K562 (cell line): ENCODE measurements at regions not wholly inside any gene's neighbourhood (a gene's known extent, or its start where the extent isn't known, plus 50 kb on each side); places are given as distances from the start of the nearest gene placed in this dataset.
A peak's percentile ranks its signal among the peaks of the same experiment; 100 is the strongest.

Source experiments
- ATAC-seq: fragments of 200-7000 bp; cut with Tn5 transposase; 3 replicates; pipeline ENCODE4 v1.9.1; 2020; ENCODE audit warnings: moderate library complexity
- BruUV-seq: library from RNA; stranded (reverse); fragments of 400-500 nt; replicated peaks from 2 replicates; lab custom pipeline; 2021; lab: Mats Ljungman, UMichigan
- CTCF ChIA-PET: fragments of 300-600 bp; formaldehyde crosslinking; extraction: SDS; loops from one replicate; lab custom pipeline; 2021; ENCODE audit warnings: low intra/inter-chr PET ratio; lab: Yijun Ruan, JAX
- POLR2A ChIA-PET: fragments of 300-600, 350-650 bp; sonication (Branson Sonifier 250); formaldehyde crosslinking; extraction: SDS; loops from one replicate; lab custom pipeline; 2021; ENCODE audit warnings: antibody characterized with exemption, inconsistent platforms; lab: Yijun Ruan, JAX
- DNase-seq, 4 experiments: peaks; one replicate each; pipeline versions ENCODE4 v3.0.0 to v3.0.0-alpha.2; 2011 to 2018; ENCODE audit warnings: low spot score in 3 of 4, mixed read lengths in 3 of 4; ENCODE audit errors: extremely low read depth in 1 of 4
- FAIRE-seq: peaks from 2 replicates; lab custom pipeline; 2011; peaks lifted over from hg19 to GRCh38; lab: Jason Lieb, UNC
- H2AFZ ChIP-seq: 2 replicates; pipeline ENCODE4 v1.6.0; 2011; ENCODE audit warnings: low read depth, low read length, control low read depth, inconsistent platforms
- H3K27ac ChIP-seq: fragments of 200-600 bp; 3 replicates; pipeline ENCODE4 v1.8.0; 2011; ENCODE audit warnings: low read depth, mild to moderate bottlenecking, control low read depth, inconsistent platforms, low read length, moderate library complexity, mixed read lengths; ENCODE audit errors: extremely low read depth
- H3K27me3 ChIP-seq, 2 experiments: fragments of 300-600 bp in 1 of 2; 2 replicates in 1 of 2; 3 replicates in 1 of 2; pipeline versions ENCODE4 v1.6.0 to v1.8.0; 2011; ENCODE audit warnings: inconsistent platforms in 2 of 2, low read length in 2 of 2, mild to moderate bottlenecking in 1 of 2, mixed read lengths in 1 of 2, moderate library complexity in 1 of 2; ENCODE audit not compliant: control insufficient read depth in 2 of 2, insufficient read depth in 2 of 2
- H3K36me3 ChIP-seq: fragments of 300-600 bp; 3 replicates; pipeline ENCODE4 v1.8.0; 2011; ENCODE audit warnings: mild to moderate bottlenecking, low read length, inconsistent platforms; ENCODE audit not compliant: control insufficient read depth, insufficient read depth
- H3K4me1 ChIP-seq, 2 experiments: fragments of 200-600 bp in 1 of 2; replicated peaks in 1 of 2; 2 replicates in 1 of 2; 3 replicates in 1 of 2; pipeline versions ENCODE4 v1.5.1 to v1.8.0; 2011; ENCODE audit warnings: inconsistent platforms in 2 of 2, low read length in 2 of 2, mild to moderate bottlenecking in 1 of 2, mixed read lengths in 1 of 2, moderate library complexity in 1 of 2; ENCODE audit not compliant: control insufficient read depth in 2 of 2, insufficient read depth in 2 of 2
- H3K4me2 ChIP-seq: 2 replicates; pipeline ENCODE4 v1.6.1; 2011; ENCODE audit warnings: low read length, control low read depth, inconsistent platforms, mixed read lengths; ENCODE audit not compliant: insufficient read depth
- H3K4me3 ChIP-seq: fragments of 200-600 bp; sonication (generic), shearing (Covaris generic); 2 replicates; pipeline ENCODE4 v1.5.1; 2016; ENCODE audit warnings: control low read depth, inconsistent platforms
- H3K79me2 ChIP-seq: fragments of 200-600 bp; 3 replicates; pipeline ENCODE4 v1.8.0; 2011; ENCODE audit warnings: low read length, inconsistent platforms; ENCODE audit not compliant: control insufficient read depth, insufficient read depth
- H3K9ac ChIP-seq, 2 experiments: 2 replicates each; pipeline versions ENCODE4 v1.6.0 to v1.6.1; 2011; ENCODE audit warnings: low read depth in 2 of 2, low read length in 2 of 2, control low read depth in 1 of 2, inconsistent platforms in 1 of 2, mild to moderate bottlenecking in 1 of 2, mixed read lengths in 1 of 2; ENCODE audit not compliant: insufficient read depth in 1 of 2
- H3K9me1 ChIP-seq: one replicate; pipeline ENCODE4 v1.6.0; 2011; ENCODE audit warnings: inconsistent platforms, mild to moderate bottlenecking, low read length, moderate library complexity; ENCODE audit not compliant: control insufficient read depth, insufficient read depth
- H3K9me3 ChIP-seq: replicated peaks from 2 replicates; pipeline ENCODE4 v1.5.1; 2011; ENCODE audit warnings: low read depth, low read length, inconsistent platforms; ENCODE audit not compliant: control insufficient read depth, insufficient read depth
- H4K20me1 ChIP-seq: replicated peaks from 2 replicates; pipeline ENCODE4 v1.6.1; 2011; ENCODE audit warnings: low read length, inconsistent platforms, mixed read lengths; ENCODE audit not compliant: control insufficient read depth, insufficient read depth
- CBFA2T2 ChIP-seq: fragments of 450-650 bp; conservative IDR thresholded peaks from 2 replicates; pipeline ENCODE4 v1.6.1; 2017; ENCODE audit warnings: mild to moderate bottlenecking
- CBFA2T3 ChIP-seq: fragments of 450-650 bp; IDR thresholded peaks from 2 replicates; pipeline ENCODE4 v1.6.1; 2017
- CTBP1 ChIP-seq: fragments of 450-650 bp; IDR thresholded peaks from 2 replicates; pipeline ENCODE4 v1.6.1; 2016; ENCODE audit warnings: borderline replicate concordance
- FUS ChIP-seq: fragments of 200-400 bp; formaldehyde crosslinking; optimal IDR thresholded peaks from 2 replicates; pipeline ENCODE3; 2017; ENCODE audit warnings: low read depth, low read length
- HLTF ChIP-seq: fragments of 450-650 bp; IDR thresholded peaks from 2 replicates; pipeline ENCODE4 v1.6.1; 2016
- MAFK ChIP-seq: IDR thresholded peaks from 2 replicates; pipeline ENCODE4 v1.6.1; 2011; ENCODE audit warnings: low read length, improper control_type of control experiment
- MTA2 ChIP-seq: fragments of 450-650 bp; IDR thresholded peaks from 2 replicates; pipeline ENCODE4 v1.6.1; 2016; ENCODE audit warnings: low read depth
- MYBL2 ChIP-seq, 2 experiments: fragments of 450-650 bp in 1 of 2; sonication (generic) in 1 of 2; formaldehyde crosslinking in 1 of 2; IDR thresholded peaks; 2 replicates each; pipeline versions ENCODE4 v1.6.1 to v1.8.1; 2017 to 2022; ENCODE audit warnings: borderline replicate concordance in 1 of 2, inconsistent platforms in 1 of 2, low read depth in 1 of 2, mild to moderate bottlenecking in 1 of 2, missing genetic modification reagents in 1 of 2, moderate library complexity in 1 of 2
- MYNN ChIP-seq, 2 experiments: sonication (generic); formaldehyde crosslinking in 1 of 2; IDR thresholded peaks; 2 replicates each; pipeline versions ENCODE4 v1.5.0 to v1.6.1; 2016 to 2020; ENCODE audit warnings: antibody characterized with exemption in 1 of 2, missing genetic modification reagents in 1 of 2
- NFIC ChIP-seq: fragments of 450-650 bp; IDR thresholded peaks from 2 replicates; pipeline ENCODE4 v1.6.1; 2017; ENCODE audit warnings: mild to moderate bottlenecking, inconsistent platforms
- NR2C1 ChIP-seq, 2 experiments: fragments of 450-650 bp; IDR thresholded peaks; 2 replicates each; pipeline ENCODE4 v1.6.1; 2017; ENCODE audit warnings: mild to moderate bottlenecking in 2 of 2, antibody characterized with exemption in 1 of 2, inconsistent platforms in 1 of 2, missing compliant biosample characterization in 1 of 2, missing genetic modification characterization in 1 of 2
- STAT5A ChIP-seq: IDR thresholded peaks from 2 replicates; pipeline ENCODE4 v1.6.1; 2012; ENCODE audit warnings: low read length, inconsistent platforms, borderline replicate concordance
- TAF7 ChIP-seq: fragments of 450-650 bp; IDR thresholded peaks from 2 replicates; pipeline ENCODE4 v1.6.1; 2016; ENCODE audit warnings: missing genetic modification characterization, missing compliant biosample characterization
- TRIM28 ChIP-seq: fragments of 450-650 bp; IDR thresholded peaks from 2 replicates; pipeline ENCODE4 v1.6.1; 2017
- ZNF124 ChIP-seq: sonication (generic); formaldehyde crosslinking; IDR thresholded peaks from 2 replicates; pipeline ENCODE4 v1.8.1; 2022; ENCODE audit warnings: missing genetic modification reagents
- ZNF224 ChIP-seq: sonication (generic); formaldehyde crosslinking; IDR thresholded peaks from 2 replicates; pipeline ENCODE4 v1.8.0; 2022; ENCODE audit warnings: mild to moderate bottlenecking, missing genetic modification reagents
- ZNF518B ChIP-seq: fragments of 250-450 bp; sonication (Bioruptor Pico); IDR thresholded peaks from 2 replicates; pipeline ENCODE4 v1.5.0; 2021; ENCODE audit warnings: mild to moderate bottlenecking, moderate library complexity
- WGBS: fragments of 100-300 bp; shearing (Covaris generic); methylation state at CpG from one replicate; pipeline ENCODE4 v1.1.6; 2016; ENCODE audit warnings: low coverage, mixed read lengths; ENCODE audit not compliant: insufficient coverage; ENCODE audit errors: missing lambda C conversion rate; 5-methylcytosine and 5-hydroxymethylcytosine counted together
- in situ Hi-C: fragments of 300-500 bp; cut with MboI; formaldehyde crosslinking; loops from 4 replicates; pipeline ENCODE4 v1.15.0; 2018; ENCODE audit warnings: inconsistent platforms, mixed read lengths
- intact Hi-C: fragments of 100-400 bp; cut with micrococcal nuclease; formaldehyde crosslinking; loops from 2 replicates; pipeline ENCODE4 v1.14.2; 2022
- TF ChIP-seq, protein P1 (sequence below): fragments of 250-450 bp; sonication (Bioruptor Pico); IDR thresholded peaks from 2 replicates; pipeline ENCODE4 v1.4.0; 2020
- TF ChIP-seq, protein P2 (sequence below), 2 experiments: IDR thresholded peaks; 2 replicates each; pipeline ENCODE4 v1.6.1; 2011; ENCODE audit warnings: borderline replicate concordance in 1 of 2, control low read depth in 1 of 2, low read depth in 1 of 2, low read length in 1 of 2, mild to moderate bottlenecking in 1 of 2, mixed read lengths in 1 of 2, moderate library complexity in 1 of 2; ENCODE audit not compliant: insufficient read depth in 1 of 2, insufficient read length in 1 of 2, poor library complexity in 1 of 2, severe bottlenecking in 1 of 2; ENCODE audit errors: extremely low read depth in 1 of 2

- FAIRE-seq (peak; percentile 89), ATAC-seq (peak; percentile 94), DNase-seq (peak; percentile 57 to 79 (median 72))
- BruUV-seq = no TSS peak
- Histone ChIP-seq H3K4me1 (peaks cover 4 to 44% of the 10 kb centered on the region in 2 experiments; a peak in 3 of 5 replicates), H3K9me1 (no peaks in the 10 kb centered on the region), H3K36me3 (peaks cover 53% of the 10 kb centered on the region), H4K20me1 (peaks cover 3% of the 10 kb centered on the region), H3K4me3 (no peak overlapping the region), H3K9me3 (no peaks in the 10 kb centered on the region; the same call in 1 of the 2 replicates), H2AFZ (peak overlapping the region; percentile 23; the same call in 1 of the 2 replicates), H3K27me3 (no peaks in the 10 kb centered on the region), H3K4me2 (peak overlapping the region; percentile 40; the same call in 1 of the 2 replicates), H3K9ac (no peak overlapping the region), H3K27ac (peak overlapping the region; percentile 27; the same call in 1 of the 3 replicates), H3K79me2 (peaks cover 84% of the 10 kb centered on the region)
- in situ Hi-C loops (no loop called here), intact Hi-C loops (no loop called here)
- WGBS = 8% methylated on average over 1 of the region's 1 CpG
- CTCF ChIA-PET = no interaction called here
- POLR2A ChIA-PET = interaction anchor here (1.5 kb wide), 1 partner anchor 11 kb away, joined by 4 read pairs; no protein-coding TSS in a partner anchor
- TF ChIP-seq ZNF518B = no peak
- TF ChIP-seq CTBP1 = no peak
- TF ChIP-seq NR2C1 (IDR thresholded peaks at IDR 0.05) = 0 out of 2 replicates have a peak, but pooled peaks have one; percentile 10
- TF ChIP-seq NR2C1 (tag; IDR thresholded peaks at IDR 0.05) = no peak
- no peak for TF ChIP-seq MAFK
- peak; percentile 69 for TF ChIP-seq CBFA2T2
- TF ChIP-seq TRIM28 = no peak
- TF ChIP-seq, protein P1, sequence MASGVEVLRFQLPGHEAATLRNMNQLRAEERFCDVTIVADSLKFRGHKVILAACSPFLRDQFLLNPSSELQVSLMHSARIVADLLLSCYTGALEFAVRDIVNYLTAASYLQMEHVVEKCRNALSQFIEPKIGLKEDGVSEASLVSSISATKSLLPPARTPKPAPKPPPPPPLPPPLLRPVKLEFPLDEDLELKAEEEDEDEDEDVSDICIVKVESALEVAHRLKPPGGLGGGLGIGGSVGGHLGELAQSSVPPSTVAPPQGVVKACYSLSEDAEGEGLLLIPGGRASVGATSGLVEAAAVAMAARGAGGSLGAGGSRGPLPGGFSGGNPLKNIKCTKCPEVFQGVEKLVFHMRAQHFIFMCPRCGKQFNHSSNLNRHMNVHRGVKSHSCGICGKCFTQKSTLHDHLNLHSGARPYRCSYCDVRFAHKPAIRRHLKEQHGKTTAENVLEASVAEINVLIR (CRISPR knock-in tag) = no peak
- no peak for TF ChIP-seq ZNF224
- peak; percentile 73 for TF ChIP-seq MTA2
- TF ChIP-seq, protein P2, sequence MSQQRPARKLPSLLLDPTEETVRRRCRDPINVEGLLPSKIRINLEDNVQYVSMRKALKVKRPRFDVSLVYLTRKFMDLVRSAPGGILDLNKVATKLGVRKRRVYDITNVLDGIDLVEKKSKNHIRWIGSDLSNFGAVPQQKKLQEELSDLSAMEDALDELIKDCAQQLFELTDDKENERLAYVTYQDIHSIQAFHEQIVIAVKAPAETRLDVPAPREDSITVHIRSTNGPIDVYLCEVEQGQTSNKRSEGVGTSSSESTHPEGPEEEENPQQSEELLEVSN (IDR thresholded peaks at IDR 0.05; ENCODE audit: borderline replicate concordance in 1 of 2, extremely low read depth in 1 of 2, insufficient read depth in 1 of 2, insufficient read length in 1 of 2, low read depth in 1 of 2, low read length in 1 of 2, poor library complexity in 1 of 2, severe bottlenecking in 1 of 2) = no peak
- no peak for TF ChIP-seq MYBL2 (IDR thresholded peaks at IDR 0.05; ENCODE audit: low read depth)
- TF ChIP-seq MYBL2 (CRISPR knock-in tag; IDR thresholded peaks at IDR 0.05; ENCODE audit: borderline replicate concordance) = no peak
- TF ChIP-seq MYNN (IDR thresholded peaks at IDR 0.05) = no peak
- no peak for TF ChIP-seq MYNN (CRISPR knock-in tag; IDR thresholded peaks at IDR 0.05)
- peak; percentile 85 for TF ChIP-seq CBFA2T3
- peak; percentile 37; the same call in 1 of the 2 replicates for TF ChIP-seq STAT5A
- TF ChIP-seq HLTF = no peak
- peak; percentile 39; the same call in 1 of the 2 replicates for TF ChIP-seq NFIC
- TF ChIP-seq FUS = no peak
- TF ChIP-seq TAF7 (tag) = no peak
- TF ChIP-seq ZNF124 (CRISPR knock-in tag) = no peak
These were observed 574.0 kb downstream of the NTRK3 start for GRCh38 chr15:87682527-87682926.
